ENCODE measurements at regions not wholly inside any gene's neighbourhood (a gene's known extent, or its start where the extent isn't known, plus 50 kb on each side); places are given as distances from the start of the nearest gene placed in this dataset.
"Not testable (repeated sequence)": the region's sequence is repeated elsewhere in the genome, so short reads cannot be mapped to it uniquely, and the experiment has no call there.

- no peaks in the 10 kb centered on the region for H3K4me1 ChIP-seq
- no peak for DNase-seq
- peaks cover 0 to 58% (median 48%) of the 10 kb centered on the region in 8 donors for H3K9me3 ChIP-seq
- intact Hi-C loops (cut with DNase I; ENCODE audit: low total_unique reads), result no loop called here
- no peaks in the 10 kb centered on the region for H3K36me3 ChIP-seq
- TF ChIP-seq POLR2AphosphoS5 (IDR thresholded peaks at IDR 0.05), result no peak
- no peak for TF ChIP-seq POLR2A (IDR thresholded peaks at IDR 0.05)
- TF ChIP-seq, protein P1, sequence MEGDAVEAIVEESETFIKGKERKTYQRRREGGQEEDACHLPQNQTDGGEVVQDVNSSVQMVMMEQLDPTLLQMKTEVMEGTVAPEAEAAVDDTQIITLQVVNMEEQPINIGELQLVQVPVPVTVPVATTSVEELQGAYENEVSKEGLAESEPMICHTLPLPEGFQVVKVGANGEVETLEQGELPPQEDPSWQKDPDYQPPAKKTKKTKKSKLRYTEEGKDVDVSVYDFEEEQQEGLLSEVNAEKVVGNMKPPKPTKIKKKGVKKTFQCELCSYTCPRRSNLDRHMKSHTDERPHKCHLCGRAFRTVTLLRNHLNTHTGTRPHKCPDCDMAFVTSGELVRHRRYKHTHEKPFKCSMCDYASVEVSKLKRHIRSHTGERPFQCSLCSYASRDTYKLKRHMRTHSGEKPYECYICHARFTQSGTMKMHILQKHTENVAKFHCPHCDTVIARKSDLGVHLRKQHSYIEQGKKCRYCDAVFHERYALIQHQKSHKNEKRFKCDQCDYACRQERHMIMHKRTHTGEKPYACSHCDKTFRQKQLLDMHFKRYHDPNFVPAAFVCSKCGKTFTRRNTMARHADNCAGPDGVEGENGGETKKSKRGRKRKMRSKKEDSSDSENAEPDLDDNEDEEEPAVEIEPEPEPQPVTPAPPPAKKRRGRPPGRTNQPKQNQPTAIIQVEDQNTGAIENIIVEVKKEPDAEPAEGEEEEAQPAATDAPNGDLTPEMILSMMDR (IDR thresholded peaks at IDR 0.05 in 8 of 11, conservative IDR thresholded peaks at IDR 0.05 in 3 of 11), result no peak
- no peak overlapping the region for H3K4me3 ChIP-seq
- no peaks in the 10 kb centered on the region for H3K27me3 ChIP-seq (replicated peaks in 1 of 7)
- no peak overlapping the region for H3K27ac ChIP-seq
Observed at GRCh38 chr1:233828480-233828879, 76.0 kb upstream of the SLC35F3 start.

- no peak for TF ChIP-seq POLR2AphosphoS5 (IDR thresholded peaks at IDR 0.05)
- no peak for TF ChIP-seq POLR2A (IDR thresholded peaks at IDR 0.05)
- TF ChIP-seq, protein P1 (IDR thresholded peaks at IDR 0.05 in 8 of 11, conservative IDR thresholded peaks at IDR 0.05 in 3 of 11), result no peak
- H3K4me3 ChIP-seq, result no peak overlapping the region
- H3K27ac ChIP-seq, result no peak overlapping the region
- no peak for DNase-seq
- H3K4me1 ChIP-seq, result no peaks in the 10 kb centered on the region
- 89 to 98% (median 96%) methylated on average over 2 of the region's 2 CpGs for WGBS, 5 donors
- intact Hi-C loops (cut with DNase I; ENCODE audit: low total_unique reads), result no loop called here
- no peaks in the 10 kb centered on the region for H3K36me3 ChIP-seq
- H3K9me3 ChIP-seq, result peaks cover 0 to 47% (median 31%) of the 10 kb centered on the region in 8 donors
- H3K27me3 ChIP-seq (replicated peaks in 1 of 7), result no peaks in the 10 kb centered on the region
Observed at GRCh38 chr1:233834609-233835008, 69.9 kb upstream of the SLC35F3 start.

GRCh38 chr1:233838207-233838606 is 66.3 kb upstream of the SLC35F3 start:
- intact Hi-C loops (cut with DNase I; ENCODE audit: low total_unique reads); H3K4me3 ChIP-seq; DNase-seq; H3K36me3 ChIP-seq; H3K4me1 ChIP-seq; H3K27me3 ChIP-seq (replicated peaks in 1 of 7); H3K27ac ChIP-seq: not testable (repeated sequence)
- H3K9me3 ChIP-seq, result peaks cover 0 to 40% (median 21%) of the 10 kb centered on the region in 8 donors
- 88 to 95% (median 91%) methylated on average over 4 of the region's 4 CpGs for WGBS, 5 donors

DNA sequence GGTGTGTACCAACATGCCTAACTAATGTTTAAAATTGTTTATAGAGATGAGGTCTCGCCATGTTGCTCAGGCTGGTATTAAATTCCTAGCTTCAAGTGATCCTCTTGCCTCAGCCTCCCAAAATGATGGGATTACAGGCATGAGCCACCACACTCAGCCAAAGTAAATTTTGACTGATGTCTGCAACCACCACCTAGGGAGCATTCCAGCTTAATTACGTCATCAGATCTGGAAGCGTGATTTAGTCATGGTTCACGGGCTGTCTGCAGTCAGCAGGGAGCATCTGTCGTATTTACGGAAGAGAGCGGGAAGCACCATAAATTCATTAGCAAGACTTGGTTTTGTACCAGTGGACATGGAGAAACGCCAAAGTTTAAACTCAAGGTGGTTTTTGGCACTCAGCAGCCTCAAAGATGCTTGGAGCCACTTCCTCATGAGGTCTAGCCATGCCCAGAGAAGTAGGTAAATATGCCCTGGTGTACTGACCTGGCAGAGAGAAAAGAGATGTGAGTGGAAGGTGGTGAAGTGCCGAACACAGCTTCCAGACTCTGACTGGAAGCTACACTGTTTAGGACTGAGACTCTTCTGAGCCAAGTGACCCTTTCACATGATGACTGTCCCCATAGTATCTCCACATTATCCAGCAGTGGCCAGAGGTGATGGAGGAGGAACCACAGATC is 60.8 kb upstream of the SLC35F3 start:
- no peak for TF ChIP-seq POLR2A (IDR thresholded peaks at IDR 0.05)
- TF ChIP-seq POLR2AphosphoS5 (IDR thresholded peaks at IDR 0.05), result no peak
- TF ChIP-seq, protein P1 (IDR thresholded peaks at IDR 0.05 in 8 of 11, conservative IDR thresholded peaks at IDR 0.05 in 3 of 11), result no peak
- intact Hi-C loops (cut with DNase I; ENCODE audit: low total_unique reads), result no loop called here

More for the DNA sequence above, 60.8 kb upstream of the SLC35F3 start:
- Histone ChIP-seq H3K4me3 (no peak overlapping the region), H3K36me3 (no peaks in the 10 kb centered on the region), H3K4me1 (no peaks in the 10 kb centered on the region), H3K27me3 (replicated peaks in 1 of 7) (no peaks in the 10 kb centered on the region), H3K27ac (no peak overlapping the region), H3K9me3 (peaks cover 0 to 51% (median 31%) of the 10 kb centered on the region in 8 donors)
- DNase-seq, result no peak
- WGBS, 5 donors, result 73 to 85% (median 83%) methylated on average over 9 of the region's 9 CpGs

Data from spleen (tissue), 11 donors.